Limb (tissue), 2 donors: ENCODE measurements at regions not wholly inside any gene's neighbourhood (a gene's known extent, or its start where the extent isn't known, plus 50 kb on each side); places are given as distances from the start of the nearest gene placed in this dataset.
A peak's percentile ranks its signal among the peaks of the same experiment; 100 is the strongest.
"Not testable (repeated sequence)": the region's sequence is repeated elsewhere in the genome, so short reads cannot be mapped to it uniquely, and the experiment has no call there.

Experiments
- DNase-seq, 2 donors: peaks; one replicate each; pipeline ENCODE4 v3.0.0-alpha.2; 2016; ENCODE audit errors: extremely low spot score in 2 of 2

DNA sequence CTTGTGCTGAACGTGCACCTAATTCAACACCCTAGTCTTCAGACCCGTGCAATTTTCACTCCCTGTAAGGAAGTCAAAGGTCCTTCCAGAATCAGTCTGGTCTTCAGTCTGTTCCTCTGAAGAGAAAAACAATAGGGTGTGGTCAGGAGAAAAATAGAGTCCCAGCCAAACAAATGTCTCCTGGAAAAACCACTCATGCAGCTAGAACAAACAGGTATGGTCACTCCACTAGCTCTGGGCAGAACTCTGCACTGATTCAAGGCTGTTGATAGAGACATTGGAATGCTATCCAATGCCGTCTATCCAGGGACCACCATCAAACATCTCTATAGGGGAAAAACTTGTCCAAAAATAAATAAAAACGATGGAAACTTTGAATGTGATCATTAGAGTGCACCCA lies 81.8 kb upstream of the MAP3K1 start:
- DNase-seq = no peak

DNA sequence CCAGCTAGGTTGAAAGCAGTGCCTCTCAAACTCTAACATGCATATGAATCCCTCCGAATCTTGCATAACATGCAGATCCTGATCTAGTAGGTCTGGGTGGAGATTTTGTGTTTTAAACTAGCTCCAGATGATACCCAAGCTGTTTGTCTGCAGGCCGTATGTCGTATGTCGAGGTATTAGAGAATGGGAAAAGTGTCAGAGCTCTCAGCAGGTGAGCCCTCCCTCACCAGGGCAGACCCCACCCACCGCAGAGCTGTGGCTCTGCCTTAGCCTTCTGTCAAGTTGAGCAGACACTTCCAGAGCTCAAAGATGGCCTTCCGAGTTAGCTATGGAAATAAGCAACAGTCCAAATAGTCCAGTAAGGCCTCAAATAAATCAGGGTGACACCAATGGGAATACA lies 83.2 kb upstream of the MAP3K1 start:
- no peak for DNase-seq

DNA sequence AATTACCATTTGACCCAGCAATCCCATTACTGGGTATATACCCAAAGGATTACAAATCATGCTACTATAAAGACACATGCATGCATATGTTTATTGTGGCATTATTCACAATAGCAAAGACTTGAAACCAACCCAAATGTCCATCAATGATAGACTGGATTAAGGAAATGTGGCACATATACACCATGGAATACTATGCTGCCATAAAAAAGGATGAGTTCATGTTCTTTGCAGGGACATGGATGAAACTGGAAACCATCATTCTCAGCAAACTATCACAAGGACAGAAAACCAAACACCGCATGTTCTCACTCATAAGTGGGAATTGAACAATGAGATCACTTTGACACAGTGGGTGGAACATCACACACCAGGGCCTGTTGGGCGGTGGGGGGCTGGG lies 83.9 kb upstream of the MAP3K1 start:
- DNase-seq = not testable (repeated sequence)

DNA sequence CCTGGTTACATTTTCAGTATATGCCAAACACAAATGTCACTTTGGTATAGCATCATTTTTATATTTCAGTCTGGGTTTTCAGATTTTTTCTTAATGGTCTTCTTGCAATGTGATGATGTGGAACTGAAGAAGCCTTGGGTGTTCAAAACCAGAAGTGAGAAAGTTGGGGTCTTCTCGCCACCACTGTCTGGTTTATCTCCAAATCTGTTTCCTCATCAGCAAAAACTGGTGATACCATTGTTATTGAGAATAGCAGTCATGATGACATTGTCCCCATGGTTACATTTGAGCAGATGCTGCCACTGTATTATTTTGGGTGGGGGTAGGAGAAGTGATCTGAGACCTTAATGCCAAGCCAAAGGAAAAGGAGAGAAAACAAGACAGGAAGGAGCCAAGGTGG lies 85.9 kb upstream of the MAP3K1 start:
- DNase-seq = no peak

DNA sequence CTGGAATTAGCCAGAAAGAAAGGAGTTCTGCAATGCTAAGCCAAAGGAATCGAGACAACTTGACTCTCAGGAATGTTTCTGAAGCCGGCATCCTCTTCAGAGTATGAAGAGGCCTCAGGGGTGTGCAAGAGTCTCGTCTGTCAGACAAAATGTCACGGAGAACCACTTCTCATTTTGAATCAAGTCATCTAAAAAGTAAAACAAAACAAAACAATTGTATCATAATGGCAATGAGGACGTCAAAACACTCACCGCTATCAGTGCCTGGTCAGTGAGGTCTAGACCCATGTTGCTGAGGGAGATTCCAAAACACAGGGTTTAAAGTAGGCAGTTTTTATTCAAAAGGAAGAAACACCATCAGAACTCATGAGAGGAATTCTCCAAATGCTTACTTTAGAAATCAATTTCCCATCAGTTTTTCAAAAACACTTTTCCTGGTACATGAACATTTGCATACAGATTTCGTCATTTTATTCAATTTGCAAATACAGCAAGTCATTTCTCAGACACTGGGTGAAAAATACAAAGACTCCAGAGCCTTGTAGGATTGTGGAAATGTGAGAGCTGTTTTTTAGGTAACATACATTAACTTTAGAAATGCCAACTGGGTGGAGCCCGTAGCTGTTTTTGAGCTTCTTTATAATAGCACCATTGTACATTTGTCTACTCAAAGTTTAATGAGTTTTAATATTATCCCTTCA lies 89.5 kb upstream of the MAP3K1 start:
- DNase-seq = no peak

DNA sequence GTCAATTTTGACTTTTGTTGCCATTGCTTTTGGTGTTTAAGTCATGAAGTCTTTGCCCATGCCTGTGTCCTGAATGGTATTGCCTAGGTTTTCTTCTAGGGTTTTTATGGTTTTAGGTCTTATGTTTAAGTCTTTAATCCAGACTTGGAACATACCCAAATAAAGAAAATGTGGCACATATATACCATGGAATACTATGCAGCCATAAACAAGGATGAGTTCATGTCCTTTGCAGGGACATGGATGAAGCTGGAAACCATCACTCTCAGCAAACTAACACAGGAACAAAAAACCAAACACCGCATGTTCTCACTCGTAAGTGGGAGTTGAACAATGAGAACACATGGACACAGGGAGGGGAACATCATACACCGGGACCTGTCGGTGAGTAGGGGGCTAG lies 90.5 kb upstream of the MAP3K1 start:
- DNase-seq = not testable (repeated sequence)

DNA sequence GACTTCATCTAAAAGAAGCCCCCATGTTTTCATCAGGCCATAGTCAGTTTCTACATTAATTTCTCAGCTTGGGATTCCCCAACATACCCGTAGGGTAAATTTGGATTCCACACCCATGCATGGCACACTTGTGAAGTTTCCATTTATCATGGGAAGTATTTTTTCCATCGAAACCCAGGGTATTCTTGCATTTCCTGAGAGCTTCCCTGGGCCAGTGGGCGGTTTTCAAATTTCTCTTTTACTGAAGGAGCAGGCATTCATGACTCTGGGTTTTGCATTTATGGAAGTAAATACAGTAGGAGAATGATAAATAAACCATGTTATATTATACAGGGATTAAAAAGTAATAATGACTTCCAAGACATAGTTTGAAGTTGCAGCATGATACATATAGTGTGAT lies 93.0 kb upstream of the MAP3K1 start:
- DNase-seq = no peak

DNA sequence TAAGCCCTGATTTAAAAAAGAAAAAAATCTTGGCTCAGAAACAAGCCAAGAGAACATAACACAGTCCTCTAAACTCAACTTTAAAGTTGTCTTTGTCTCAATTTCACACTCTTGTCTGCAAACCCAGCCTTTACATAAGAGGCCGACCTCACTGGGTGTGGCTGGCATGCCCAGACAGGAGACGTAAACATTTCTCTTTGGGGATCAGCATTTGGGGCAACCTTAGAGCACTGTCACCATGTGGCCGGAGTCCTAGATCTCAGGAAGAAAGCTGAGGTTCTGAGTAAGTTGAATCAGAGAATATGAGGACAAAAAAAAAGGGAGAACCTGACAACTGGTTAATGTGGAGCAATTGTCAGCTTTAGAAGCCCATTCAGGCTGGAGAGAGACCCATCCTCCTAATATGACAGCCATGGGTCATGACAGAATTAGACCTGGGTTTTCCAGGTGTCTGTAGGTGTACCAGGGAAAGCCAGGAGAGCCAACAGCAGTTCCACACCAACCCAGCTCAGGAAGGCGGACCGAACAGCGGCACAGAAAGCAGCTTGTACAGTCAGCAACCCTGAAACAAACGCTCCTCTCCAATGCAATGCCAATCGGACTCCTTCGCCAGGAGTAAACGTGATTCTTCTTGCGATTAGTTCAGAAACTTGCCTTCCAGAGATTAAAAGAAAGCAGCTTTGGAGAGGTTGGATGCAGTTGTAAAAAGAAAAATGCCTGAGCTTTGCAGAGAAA lies 97.9 kb upstream of the MAP3K1 start:
- DNase-seq = no peak

DNA sequence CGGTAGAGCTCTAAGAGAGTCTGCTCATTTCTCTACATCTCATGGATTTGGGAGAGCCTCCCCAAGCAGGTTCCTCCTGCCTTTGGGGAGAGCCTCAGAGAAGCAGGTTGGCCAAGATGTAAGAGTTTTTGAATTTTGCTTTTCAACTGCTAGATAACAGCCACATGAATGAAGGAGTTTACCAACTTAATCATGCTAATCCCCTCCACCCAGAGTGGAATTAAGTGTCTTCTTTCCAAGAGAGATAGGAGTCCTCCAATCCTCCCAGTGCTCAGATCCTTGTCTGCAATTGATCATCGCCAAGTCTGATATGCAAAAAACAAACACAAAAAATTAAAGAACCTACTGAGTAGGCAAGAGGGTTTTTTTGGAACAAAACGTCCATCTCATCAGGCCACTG lies 99.4 kb upstream of the MAP3K1 start:
- no peak for DNase-seq

DNA sequence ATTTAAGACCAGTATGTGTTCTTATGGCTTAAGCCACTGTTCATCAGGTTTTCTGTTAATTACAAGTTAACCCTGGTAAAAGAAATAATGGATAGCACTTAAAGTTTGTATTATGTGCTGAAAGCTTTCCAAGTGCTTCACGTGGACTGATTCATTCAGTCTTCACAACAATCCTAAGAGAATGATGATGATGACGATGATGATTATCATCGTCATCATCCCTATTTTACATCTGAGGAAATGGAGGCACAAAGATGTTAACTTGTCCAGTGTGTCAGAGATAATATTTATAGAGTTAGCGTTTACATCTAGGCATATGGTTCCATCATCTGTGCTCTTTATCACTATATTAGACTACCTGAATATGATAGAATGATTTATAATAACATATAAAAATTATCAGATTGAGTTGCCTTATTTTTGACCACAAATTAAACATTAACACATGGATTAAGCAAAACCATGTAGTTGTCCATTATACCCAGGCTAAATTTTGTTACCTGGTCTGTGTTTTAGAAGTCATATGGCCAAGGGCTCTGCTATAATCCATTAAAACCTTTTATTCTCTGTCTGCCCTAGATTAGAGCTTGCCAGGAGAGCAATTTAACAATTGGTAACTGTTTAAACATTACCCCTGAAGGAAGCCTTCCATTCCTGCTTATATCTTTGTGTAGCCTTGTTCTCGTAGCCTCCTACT lies 102.3 kb upstream of the MAP3K1 start:
- DNase-seq = no peak

DNA sequence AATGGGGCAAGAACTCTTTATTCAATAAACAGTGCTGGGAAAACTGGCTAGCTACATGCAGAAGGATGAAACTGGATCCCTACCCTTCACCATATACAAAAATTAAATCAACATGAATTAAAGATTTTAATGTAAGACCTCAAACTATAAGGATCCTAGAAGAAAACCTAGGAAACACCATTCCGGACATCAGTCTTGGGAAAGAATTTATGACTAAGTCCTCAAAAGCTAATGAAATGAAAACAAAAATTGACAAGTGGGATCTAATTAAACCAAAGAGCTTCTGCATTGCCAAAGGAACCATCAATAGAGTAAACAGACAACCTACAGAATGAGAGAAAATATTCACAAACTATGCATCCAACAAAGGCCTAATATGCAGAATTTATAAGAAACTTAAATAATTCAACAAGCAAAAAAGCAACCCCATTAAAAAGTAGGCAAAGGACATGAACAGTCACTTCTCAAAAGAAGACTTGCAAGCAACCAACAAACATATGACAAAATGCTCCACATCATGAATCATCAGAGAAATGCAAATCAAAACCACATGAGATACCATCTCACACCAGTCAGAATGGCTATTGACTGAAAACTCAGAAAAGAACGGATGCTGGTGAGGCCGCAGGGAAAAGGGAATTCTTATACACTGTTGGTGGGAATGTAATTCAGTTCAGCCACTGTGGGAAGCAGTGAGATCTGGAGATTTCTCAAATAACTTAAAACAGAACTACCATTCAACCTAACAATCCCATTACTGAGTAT lies 104.3 kb upstream of the MAP3K1 start:
- no peak for DNase-seq

DNA sequence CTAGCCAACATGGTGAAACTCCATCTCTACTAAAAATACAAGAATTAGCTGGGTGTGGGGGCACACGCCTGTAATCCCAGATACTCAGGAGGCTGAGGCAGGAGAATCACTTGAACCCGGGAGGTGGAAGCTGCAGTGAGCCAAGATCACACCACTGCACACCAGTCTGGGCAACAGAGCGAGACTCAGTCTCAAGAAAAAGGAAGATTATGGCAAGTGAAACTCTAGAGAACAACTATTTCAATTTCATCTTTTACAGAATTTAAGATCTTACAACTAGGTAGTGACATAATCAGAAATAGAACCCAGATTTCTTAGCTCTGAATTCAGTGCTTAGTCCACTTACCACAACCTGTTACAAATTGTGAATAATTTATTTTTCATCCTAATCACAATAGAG lies 108.8 kb upstream of the MAP3K1 start:
- DNase-seq = no peak

DNA sequence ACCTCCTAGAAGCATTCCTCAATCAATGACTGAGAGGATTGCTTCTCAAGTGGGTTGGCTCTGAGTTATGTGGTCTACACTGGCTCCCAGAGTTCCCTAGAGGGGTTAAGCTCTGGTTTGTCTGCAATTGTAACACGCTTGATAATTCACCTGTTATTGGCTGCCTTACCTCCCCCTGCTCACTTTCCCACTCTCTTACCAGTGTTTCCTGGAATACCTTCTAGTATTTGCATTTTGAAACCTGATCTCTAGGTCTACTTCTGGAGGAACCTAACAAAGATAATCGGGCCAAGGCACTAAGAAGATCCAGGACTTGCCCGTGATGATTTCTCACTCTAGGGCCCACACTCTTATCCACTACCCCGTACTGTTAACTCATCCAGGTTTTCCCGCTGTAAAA lies 110.1 kb upstream of the MAP3K1 start:
- DNase-seq = no peak

DNA sequence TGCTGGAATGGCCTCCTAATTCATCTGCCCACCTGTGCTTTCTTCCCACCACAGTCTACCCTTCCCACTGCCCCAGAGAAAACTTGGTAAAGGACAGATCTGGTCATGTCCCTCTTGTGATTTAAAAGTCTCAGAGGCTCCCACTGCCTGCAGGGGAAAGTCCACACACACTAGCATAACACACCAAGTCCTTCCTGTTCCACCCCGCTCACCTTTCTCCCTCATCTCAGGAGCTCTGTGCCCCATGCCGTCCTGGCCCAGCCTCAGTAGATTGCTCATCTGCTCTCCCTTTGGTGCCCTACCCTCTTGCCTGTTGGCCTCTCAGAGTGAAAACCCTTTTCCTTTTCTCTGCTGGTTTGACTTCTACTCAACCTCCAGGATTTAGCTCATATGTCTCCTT lies 111.4 kb upstream of the MAP3K1 start:
- DNase-seq = no peak

DNA sequence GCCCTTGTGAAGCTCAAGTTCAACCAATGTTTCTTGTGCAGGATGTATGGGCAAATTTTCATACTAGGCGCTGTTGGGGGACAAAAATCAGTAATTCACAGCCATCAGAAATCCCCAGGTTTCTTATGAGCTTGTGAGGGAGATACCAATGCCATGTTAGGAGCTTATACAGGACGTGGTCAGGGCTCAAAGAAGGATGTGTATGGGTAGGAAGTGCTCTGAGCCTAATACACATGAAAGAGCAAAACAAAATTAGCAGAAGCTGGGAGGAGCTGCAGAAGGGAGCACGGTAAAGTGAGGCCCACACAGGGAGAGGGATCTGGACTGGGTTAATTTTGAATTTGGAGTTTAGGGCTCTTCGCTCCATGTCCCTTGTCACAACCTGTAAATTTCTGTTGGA lies 114.6 kb upstream of the MAP3K1 start:
- no peak for DNase-seq

DNA sequence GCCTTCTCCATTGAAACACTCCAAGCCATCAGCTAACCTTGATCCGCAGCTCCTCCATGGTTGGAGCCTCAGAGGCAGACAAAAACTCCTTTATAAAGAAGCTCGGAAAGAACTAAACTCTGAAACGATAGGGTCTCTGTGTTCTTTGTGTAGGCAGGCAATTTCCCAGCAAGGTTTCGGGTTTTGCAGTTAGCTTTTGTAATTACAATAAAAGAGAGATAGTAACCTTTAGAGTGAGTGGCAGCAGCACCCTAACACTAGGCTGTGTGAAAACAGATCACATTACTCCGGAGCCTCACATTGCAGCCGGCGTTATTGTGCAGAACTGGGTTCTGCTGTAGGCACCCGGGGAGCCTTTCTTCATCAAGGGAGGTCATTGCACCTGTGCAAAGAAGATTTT lies 115.8 kb upstream of the MAP3K1 start:
- no peak for DNase-seq

DNA sequence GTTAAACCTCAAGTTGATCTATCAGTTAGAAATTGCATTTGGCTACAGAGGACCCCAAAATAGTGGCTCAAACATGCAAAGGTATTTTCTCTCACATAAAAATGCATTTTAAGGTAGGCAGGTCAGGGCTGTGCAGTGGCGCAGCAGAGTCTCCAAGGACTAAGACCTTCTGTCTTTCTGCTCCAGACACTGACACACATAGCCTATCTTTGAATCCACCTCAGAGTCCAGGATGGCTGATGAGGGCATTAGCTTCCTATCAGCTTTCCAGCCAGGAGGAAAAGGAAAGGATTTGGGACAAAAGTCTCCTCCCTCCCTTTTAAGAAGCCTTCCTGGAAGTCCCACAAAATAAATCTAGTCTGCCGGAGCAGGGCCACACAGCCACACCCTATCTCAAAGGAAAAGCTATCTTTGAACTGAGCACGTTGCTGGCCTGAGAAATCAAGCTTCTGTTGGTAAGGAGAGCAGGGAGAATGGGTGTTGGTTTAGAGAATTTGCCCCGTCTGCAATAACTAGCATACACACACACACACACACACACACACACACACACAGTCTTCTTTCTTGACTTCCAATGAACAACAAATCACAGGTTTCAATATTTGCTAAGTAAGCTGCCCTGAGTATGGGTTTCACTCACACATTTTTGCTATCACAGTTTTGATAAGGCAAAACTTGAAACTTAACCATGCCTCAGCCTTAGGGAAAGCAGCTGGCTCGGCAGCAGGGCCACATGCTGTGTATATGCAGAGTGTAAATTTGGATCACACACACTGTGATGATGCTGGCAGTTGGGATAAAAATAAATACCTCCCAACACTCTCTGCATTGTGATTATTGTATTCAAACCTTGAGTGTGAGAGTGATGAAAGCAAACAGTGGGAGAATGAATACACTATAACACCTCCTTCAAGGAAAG lies 116.6 kb upstream of the MAP3K1 start:
- DNase-seq = peak in 1 of 2 donors; percentile 25

DNA sequence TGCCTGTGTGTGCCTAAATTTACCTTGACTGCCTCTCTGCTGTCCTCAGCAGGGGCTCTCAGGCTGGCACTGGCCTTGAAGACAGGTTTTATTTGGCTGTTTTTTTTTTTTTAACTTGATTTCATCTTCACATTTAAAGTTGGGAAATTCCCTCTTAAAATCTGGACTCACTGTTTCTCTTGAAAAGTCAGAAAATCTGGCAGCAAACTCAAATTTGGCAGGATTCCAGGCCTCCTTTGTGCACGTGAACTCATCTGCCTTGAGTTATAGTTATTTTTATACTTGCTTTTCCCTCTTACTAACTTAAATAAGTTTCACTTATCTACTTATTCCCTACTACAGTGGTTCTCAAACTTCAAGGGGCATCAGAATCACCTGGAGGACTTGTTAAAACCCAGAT lies 118.4 kb upstream of the MAP3K1 start:
- DNase-seq = peak; percentile 30 to 48

DNA sequence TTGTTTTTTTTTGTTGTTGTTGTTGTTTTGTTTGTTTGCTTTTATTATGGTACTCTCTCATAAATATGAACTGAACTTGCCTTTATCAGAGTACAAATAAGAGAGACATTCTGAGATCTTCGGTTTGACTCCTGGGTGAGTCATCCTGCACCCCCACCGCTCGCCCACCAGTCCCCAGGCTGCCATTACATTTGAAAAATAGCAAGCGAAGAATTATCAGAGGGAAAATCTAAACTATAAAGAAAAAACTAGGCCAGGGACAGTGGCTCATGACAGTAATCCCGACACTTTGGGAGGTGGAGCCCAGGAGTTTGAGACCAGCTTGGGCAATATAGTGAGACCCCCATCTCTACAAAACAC lies 122.1 kb upstream of the MAP3K1 start:
- no peak for DNase-seq

DNA sequence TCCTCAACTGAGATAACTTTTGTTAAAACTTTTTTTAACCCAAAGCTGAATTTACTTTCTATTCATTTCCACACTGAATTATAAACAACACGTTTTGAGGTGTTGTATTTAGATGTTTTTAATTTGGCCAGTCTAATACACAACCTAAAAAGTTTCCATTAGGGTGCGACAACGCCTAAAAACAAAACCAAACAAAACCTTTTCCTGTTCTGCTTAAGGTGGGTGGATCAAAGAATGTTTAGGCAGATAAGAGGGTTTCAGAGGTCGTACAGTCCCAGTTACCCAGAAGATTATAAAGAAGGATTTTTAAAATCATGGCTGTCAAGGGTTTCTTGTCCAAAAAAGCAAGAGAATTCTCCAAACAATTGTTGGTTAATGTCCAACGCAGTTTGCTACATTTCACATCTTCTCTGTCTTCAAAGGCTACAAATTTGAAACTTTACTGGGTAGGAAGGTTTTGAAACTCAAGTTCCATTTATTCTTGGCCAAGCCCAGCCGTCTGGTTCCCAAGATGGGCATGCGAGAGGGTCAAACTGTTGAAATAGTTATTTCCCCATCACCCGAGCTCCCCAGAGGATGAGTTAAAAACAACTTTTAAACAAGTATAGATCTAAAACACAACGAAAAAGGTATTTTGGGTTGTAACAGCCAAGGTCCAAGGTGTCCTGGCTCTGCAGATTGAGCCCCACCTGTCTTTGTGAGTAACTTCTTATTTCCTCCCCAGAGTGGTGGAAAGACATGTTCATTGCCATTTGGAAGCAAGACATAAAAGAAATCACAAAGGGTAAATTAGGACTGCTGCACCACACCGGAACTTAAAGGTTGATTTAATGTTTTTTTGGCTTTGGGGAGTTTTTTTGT lies 122.8 kb upstream of the MAP3K1 start:
- no peak for DNase-seq
